Stimulated activated effector memory CD8-positive, alpha-beta T cell treated with anti-CD3 and anti-CD28 coated beads, Interleukin-12 subunit alpha, Interleukin-12 subunit beta, amount 100 ng/mL, for 72 hours (primary cell): ENCODE measurements at regions not wholly inside any gene's neighbourhood (a gene's known extent, or its start where the extent isn't known, plus 50 kb on each side); places are given as distances from the start of the nearest gene placed in this dataset.

Source experiments
- ATAC-seq: fragments of 150-1000 bp; cut with Tn5 transposase; 2 replicates; pipeline ENCODE4 v1.10.0; 2021
- DNase-seq, 2 donors: peaks; one replicate each; pipeline ENCODE4 v3.0.0; 2021 to 2022; ENCODE audit warnings: low spot score in 2 of 2
- H3K27ac Mint-ChIP-seq: one replicate; pipeline ENCODE4 v1.8.0; 2022; ENCODE audit warnings: mild to moderate bottlenecking, mixed read lengths
- H3K36me3 Mint-ChIP-seq: one replicate; pipeline ENCODE4 v1.8.0; 2022; ENCODE audit warnings: mild to moderate bottlenecking, mixed read lengths
- H3K4me1 Mint-ChIP-seq: one replicate; pipeline ENCODE4 v1.8.0; 2022; ENCODE audit warnings: mixed read lengths
- H3K4me3 Mint-ChIP-seq: one replicate; pipeline ENCODE4 v1.8.0; 2022; ENCODE audit warnings: mild to moderate bottlenecking, mixed read lengths
- H3K9me3 Mint-ChIP-seq: one replicate; pipeline ENCODE4 v1.8.0; 2022; ENCODE audit warnings: mixed read lengths

- no peaks in the 10 kb centered on the region for H3K36me3 Mint-ChIP-seq
- H3K4me3 Mint-ChIP-seq, result no peak overlapping the region
- peaks cover 7% of the 10 kb centered on the region for H3K9me3 Mint-ChIP-seq
- H3K4me1 Mint-ChIP-seq, result no peaks in the 10 kb centered on the region
- DNase-seq (no peak), ATAC-seq (no peak)
- H3K27ac Mint-ChIP-seq, result no peak overlapping the region
Observed at GRCh38 chr11:70507466-70508230, 109.3 kb downstream of the CTTN start.

- Mint-ChIP-seq H3K4me1 (no peaks in the 10 kb centered on the region), H3K4me3 (no peak overlapping the region), H3K27ac (no peak overlapping the region), H3K36me3 (no peaks in the 10 kb centered on the region), H3K9me3 (peaks cover 12% of the 10 kb centered on the region)
- no peak for ATAC-seq
- no peak for DNase-seq
Observed at GRCh38 chr11:70508231-70508480, 109.8 kb downstream of the CTTN start.

- DNase-seq (no peak), ATAC-seq (no peak)
- H3K4me1 Mint-ChIP-seq, result no peaks in the 10 kb centered on the region
- H3K36me3 Mint-ChIP-seq, result no peaks in the 10 kb centered on the region
- peaks cover 21% of the 10 kb centered on the region for H3K9me3 Mint-ChIP-seq
- H3K27ac Mint-ChIP-seq, result no peak overlapping the region
- H3K4me3 Mint-ChIP-seq, result no peak overlapping the region
Observed at GRCh38 chr11:70509476-70509875, 111.1 kb downstream of the CTTN start.

- no peak for ATAC-seq
- H3K4me1 Mint-ChIP-seq, result no peaks in the 10 kb centered on the region
- H3K4me3 Mint-ChIP-seq, result no peak overlapping the region
- H3K36me3 Mint-ChIP-seq, result no peaks in the 10 kb centered on the region
- H3K27ac Mint-ChIP-seq, result no peak overlapping the region
- DNase-seq, result no peak
- peaks cover 23% of the 10 kb centered on the region for H3K9me3 Mint-ChIP-seq
Observed at GRCh38 chr11:70510106-70510505, 111.8 kb downstream of the CTTN start.

- ATAC-seq, result no peak
- Mint-ChIP-seq H3K4me1 (no peaks in the 10 kb centered on the region), H3K4me3 (no peak overlapping the region), H3K27ac (no peak overlapping the region), H3K9me3 (peaks cover 23% of the 10 kb centered on the region), H3K36me3 (no peaks in the 10 kb centered on the region)
- no peak for DNase-seq
Observed at GRCh38 chr11:70510571-70510970, 112.2 kb downstream of the CTTN start.

GRCh38 chr11:70511345-70511744 lies 113.0 kb downstream of the CTTN start:
- ATAC-seq (no peak), DNase-seq (no peak)
- no peak overlapping the region for H3K4me3 Mint-ChIP-seq
- peaks cover 23% of the 10 kb centered on the region for H3K9me3 Mint-ChIP-seq
- no peaks in the 10 kb centered on the region for H3K36me3 Mint-ChIP-seq
- H3K27ac Mint-ChIP-seq, result no peak overlapping the region
- H3K4me1 Mint-ChIP-seq, result no peaks in the 10 kb centered on the region

GRCh38 chr11:70512716-70513115 lies 114.4 kb downstream of the CTTN start:
- no peaks in the 10 kb centered on the region for H3K36me3 Mint-ChIP-seq
- no peaks in the 10 kb centered on the region for H3K4me1 Mint-ChIP-seq
- H3K4me3 Mint-ChIP-seq, result no peak overlapping the region
- no peak overlapping the region for H3K27ac Mint-ChIP-seq
- peaks cover 23% of the 10 kb centered on the region for H3K9me3 Mint-ChIP-seq
- ATAC-seq (no peak), DNase-seq (no peak)

- H3K4me1 Mint-ChIP-seq, result no peaks in the 10 kb centered on the region
Observed at GRCh38 chr11:70517203-70517602, 118.9 kb downstream of the CTTN start.

GRCh38 chr11:70517988-70518907 lies 119.9 kb downstream of the CTTN start:
- Mint-ChIP-seq H3K9me3 (peaks cover 10% of the 10 kb centered on the region), H3K27ac (no peak overlapping the region), H3K4me1 (no peaks in the 10 kb centered on the region), H3K36me3 (no peaks in the 10 kb centered on the region), H3K4me3 (no peak overlapping the region)
- ATAC-seq (no peak), DNase-seq (no peak)

More at GRCh38 chr11:70517203-70517602, 118.9 kb downstream of the CTTN start:
- no peak for ATAC-seq
- Mint-ChIP-seq H3K9me3 (peaks cover 21% of the 10 kb centered on the region), H3K36me3 (no peaks in the 10 kb centered on the region), H3K27ac (no peak overlapping the region), H3K4me3 (no peak overlapping the region)
- no peak for DNase-seq

GRCh38 chr11:70519117-70519516 lies 120.8 kb downstream of the CTTN start:
- Mint-ChIP-seq H3K27ac (no peak overlapping the region), H3K4me3 (no peak overlapping the region), H3K4me1 (no peaks in the 10 kb centered on the region), H3K9me3 (peaks cover 5% of the 10 kb centered on the region), H3K36me3 (no peaks in the 10 kb centered on the region)
- DNase-seq, result no peak
- no peak for ATAC-seq

- no peaks in the 10 kb centered on the region for H3K9me3 Mint-ChIP-seq
- H3K27ac Mint-ChIP-seq, result no peak overlapping the region
- ATAC-seq, result no peak
- no peaks in the 10 kb centered on the region for H3K36me3 Mint-ChIP-seq
- no peaks in the 10 kb centered on the region for H3K4me1 Mint-ChIP-seq
- no peak overlapping the region for H3K4me3 Mint-ChIP-seq
- no peak for DNase-seq
Observed at GRCh38 chr11:70521475-70522308, 123.4 kb downstream of the CTTN start.

- ATAC-seq (no peak), DNase-seq (no peak)
- no peaks in the 10 kb centered on the region for H3K36me3 Mint-ChIP-seq
- no peaks in the 10 kb centered on the region for H3K9me3 Mint-ChIP-seq
- no peaks in the 10 kb centered on the region for H3K4me1 Mint-ChIP-seq
- no peak overlapping the region for H3K27ac Mint-ChIP-seq
- no peak overlapping the region for H3K4me3 Mint-ChIP-seq
Observed at GRCh38 chr11:70522309-70522592, 123.9 kb downstream of the CTTN start.

GRCh38 chr11:70522593-70523311 lies 124.4 kb downstream of the CTTN start:
- DNase-seq, result no peak
- Mint-ChIP-seq H3K36me3 (no peaks in the 10 kb centered on the region), H3K4me3 (no peak overlapping the region), H3K9me3 (no peaks in the 10 kb centered on the region), H3K27ac (no peak overlapping the region), H3K4me1 (no peaks in the 10 kb centered on the region)
- ATAC-seq, result no peak

- DNase-seq, result no peak
- no peaks in the 10 kb centered on the region for H3K9me3 Mint-ChIP-seq
- no peaks in the 10 kb centered on the region for H3K36me3 Mint-ChIP-seq
- H3K4me3 Mint-ChIP-seq, result no peak overlapping the region
- H3K27ac Mint-ChIP-seq, result no peak overlapping the region
- ATAC-seq, result no peak
- no peaks in the 10 kb centered on the region for H3K4me1 Mint-ChIP-seq
Observed at GRCh38 chr11:70523384-70524095, 125.2 kb downstream of the CTTN start.
